GM18511 (cell line): ENCODE measurements at regions not wholly inside any gene's neighbourhood (a gene's known extent, or its start where the extent isn't known, plus 50 kb on each side); places are given as distances from the start of the nearest gene placed in this dataset.

Experiments used
- ATAC-seq: cut with Tn5 transposase; IDR thresholded peaks from one replicate; pipeline ENCODE4 v1.9.1; 2021; ENCODE audit warnings: mild to moderate bottlenecking, moderate library complexity; ENCODE audit not compliant: unreplicated experiment

- ATAC-seq, result no peak
Measured at GRCh38 chr11:15613789-15614188, 499.1 kb downstream of the INSC start.

- ATAC-seq, result no peak
Measured at GRCh38 chr11:15615398-15616096, 500.8 kb downstream of the INSC start.

- no peak for ATAC-seq
Measured at GRCh38 chr11:15616130-15617105, 501.7 kb downstream of the INSC start.

GRCh38 chr11:15617126-15617525 is 502.4 kb downstream of the INSC start:
- no peak for ATAC-seq

- ATAC-seq, result no peak
Measured at GRCh38 chr11:15618583-15619032, 503.9 kb downstream of the INSC start.

GRCh38 chr11:15621565-15621964 is 506.8 kb downstream of the INSC start:
- no peak for ATAC-seq

GRCh38 chr11:15622231-15622890 is 507.6 kb downstream of the INSC start:
- ATAC-seq, result no peak

GRCh38 chr11:15624701-15625100 is 510.0 kb downstream of the INSC start:
- ATAC-seq, result no peak

- no peak for ATAC-seq
Measured at GRCh38 chr11:15625691-15626090, 511.0 kb downstream of the INSC start.

GRCh38 chr11:15627560-15627959 is 512.8 kb downstream of the INSC start:
- ATAC-seq, result no peak

- peak; percentile 51 for ATAC-seq
Measured at GRCh38 chr11:15629690-15630321, 515.1 kb downstream of the INSC start.

- no peak for ATAC-seq
Measured at GRCh38 chr11:15630896-15631295, 516.2 kb downstream of the INSC start.

- peak; percentile 67 for ATAC-seq
Measured at GRCh38 chr11:15635521-15635920, 520.8 kb downstream of the INSC start.

GRCh38 chr11:15636521-15637089 is 521.9 kb downstream of the INSC start:
- ATAC-seq, result no peak

GRCh38 chr11:15638386-15638787 is 523.7 kb downstream of the INSC start:
- ATAC-seq, result no peak

GRCh38 chr11:15640318-15640717 is 525.6 kb downstream of the INSC start:
- no peak for ATAC-seq

- peak; percentile 77 for ATAC-seq
Measured at GRCh38 chr11:15641271-15642045, 526.7 kb downstream of the INSC start.

GRCh38 chr11:15645201-15645600 is 530.5 kb downstream of the INSC start:
- no peak for ATAC-seq

- ATAC-seq, result peak; percentile 19
Measured at GRCh38 chr11:15649371-15650104, 534.8 kb downstream of the INSC start.
